Right lobe of liver (tissue), 4 donors: ENCODE measurements at regions not wholly inside any gene's neighbourhood (a gene's known extent, or its start where the extent isn't known, plus 50 kb on each side); places are given as distances from the start of the nearest gene placed in this dataset.

ENCODE experiments used
- POLR2A ChIP-seq: fragments of 450-650 bp; IDR thresholded peaks from one replicate; pipeline ENCODE4 v1.6.1; 2017; ENCODE audit warnings: antibody characterized with exemption, mild to moderate bottlenecking
- TF ChIP-seq, protein P1 (sequence below), 4 donors: fragments of 200-600 bp in 3 of 4; fragments of 450-650 bp in 1 of 4; IDR thresholded peaks; one replicate each; pipeline versions ENCODE4 v1.5.1 to v1.8.0; 2016 to 2022; ENCODE audit warnings: antibody characterized with exemption in 4 of 4, mild to moderate bottlenecking in 2 of 4
- donor health status: DM: no; HTN: no; CAD: no.
- donor health status: DM: no; HTN: no; CAD: no.
- donor health status: DM: no; HTN: yes; CAD: no.

DNA sequence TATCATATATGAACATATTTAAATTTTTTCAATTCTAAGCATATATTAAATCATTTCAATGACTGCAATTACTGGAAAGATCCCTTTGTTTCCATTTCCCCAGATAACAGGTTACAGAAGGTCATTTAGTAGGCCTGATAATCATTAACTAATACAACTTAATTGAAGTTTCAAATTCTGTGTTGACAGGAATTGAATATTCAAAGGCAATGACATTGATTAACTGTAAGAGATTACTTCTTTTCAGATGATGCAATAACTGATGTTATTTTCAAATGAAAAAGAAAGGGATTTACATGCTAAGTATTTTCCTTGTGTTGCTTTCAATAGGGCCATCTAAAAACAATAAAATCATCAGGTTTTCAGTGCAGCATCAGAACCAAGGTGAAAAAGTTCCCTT is 81.1 kb upstream of the ENPEP start:
- TF ChIP-seq, protein P1, sequence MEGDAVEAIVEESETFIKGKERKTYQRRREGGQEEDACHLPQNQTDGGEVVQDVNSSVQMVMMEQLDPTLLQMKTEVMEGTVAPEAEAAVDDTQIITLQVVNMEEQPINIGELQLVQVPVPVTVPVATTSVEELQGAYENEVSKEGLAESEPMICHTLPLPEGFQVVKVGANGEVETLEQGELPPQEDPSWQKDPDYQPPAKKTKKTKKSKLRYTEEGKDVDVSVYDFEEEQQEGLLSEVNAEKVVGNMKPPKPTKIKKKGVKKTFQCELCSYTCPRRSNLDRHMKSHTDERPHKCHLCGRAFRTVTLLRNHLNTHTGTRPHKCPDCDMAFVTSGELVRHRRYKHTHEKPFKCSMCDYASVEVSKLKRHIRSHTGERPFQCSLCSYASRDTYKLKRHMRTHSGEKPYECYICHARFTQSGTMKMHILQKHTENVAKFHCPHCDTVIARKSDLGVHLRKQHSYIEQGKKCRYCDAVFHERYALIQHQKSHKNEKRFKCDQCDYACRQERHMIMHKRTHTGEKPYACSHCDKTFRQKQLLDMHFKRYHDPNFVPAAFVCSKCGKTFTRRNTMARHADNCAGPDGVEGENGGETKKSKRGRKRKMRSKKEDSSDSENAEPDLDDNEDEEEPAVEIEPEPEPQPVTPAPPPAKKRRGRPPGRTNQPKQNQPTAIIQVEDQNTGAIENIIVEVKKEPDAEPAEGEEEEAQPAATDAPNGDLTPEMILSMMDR (IDR thresholded peaks at IDR 0.05) = no peak
- no peak for TF ChIP-seq POLR2A
